K562 (cell line): ENCODE measurements at regions not wholly inside any gene's neighbourhood (a gene's known extent, or its start where the extent isn't known, plus 50 kb on each side); places are given as distances from the start of the nearest gene placed in this dataset.

Experiments used
- ATAC-seq: fragments of 200-7000 bp; cut with Tn5 transposase; 3 replicates; pipeline ENCODE4 v1.9.1; 2020; ENCODE audit warnings: moderate library complexity
- BruUV-seq: library from RNA; stranded (reverse); fragments of 400-500 nt; replicated peaks from 2 replicates; lab custom pipeline; 2021; lab: Mats Ljungman, UMichigan
- CTCF ChIA-PET: fragments of 300-600 bp; formaldehyde crosslinking; extraction: SDS; loops from one replicate; lab custom pipeline; 2021; ENCODE audit warnings: low intra/inter-chr PET ratio; lab: Yijun Ruan, JAX
- POLR2A ChIA-PET: fragments of 300-600, 350-650 bp; sonication (Branson Sonifier 250); formaldehyde crosslinking; extraction: SDS; loops from one replicate; lab custom pipeline; 2021; ENCODE audit warnings: antibody characterized with exemption, inconsistent platforms; lab: Yijun Ruan, JAX
- DNase-seq, 4 experiments: peaks; one replicate each; pipeline versions ENCODE4 v3.0.0 to v3.0.0-alpha.2; 2011 to 2018; ENCODE audit warnings: low spot score in 3 of 4, mixed read lengths in 3 of 4; ENCODE audit errors: extremely low read depth in 1 of 4
- FAIRE-seq: peaks from 2 replicates; lab custom pipeline; 2011; peaks lifted over from hg19 to GRCh38; lab: Jason Lieb, UNC
- H2AFZ ChIP-seq: 2 replicates; pipeline ENCODE4 v1.6.0; 2011; ENCODE audit warnings: low read depth, low read length, control low read depth, inconsistent platforms
- H3K27ac ChIP-seq: fragments of 200-600 bp; 3 replicates; pipeline ENCODE4 v1.8.0; 2011; ENCODE audit warnings: low read depth, mild to moderate bottlenecking, control low read depth, inconsistent platforms, low read length, moderate library complexity, mixed read lengths; ENCODE audit errors: extremely low read depth
- H3K27me3 ChIP-seq, 2 experiments: fragments of 300-600 bp in 1 of 2; 2 replicates in 1 of 2; 3 replicates in 1 of 2; pipeline versions ENCODE4 v1.6.0 to v1.8.0; 2011; ENCODE audit warnings: inconsistent platforms in 2 of 2, low read length in 2 of 2, mild to moderate bottlenecking in 1 of 2, mixed read lengths in 1 of 2, moderate library complexity in 1 of 2; ENCODE audit not compliant: control insufficient read depth in 2 of 2, insufficient read depth in 2 of 2
- H3K36me3 ChIP-seq: fragments of 300-600 bp; 3 replicates; pipeline ENCODE4 v1.8.0; 2011; ENCODE audit warnings: mild to moderate bottlenecking, low read length, inconsistent platforms; ENCODE audit not compliant: control insufficient read depth, insufficient read depth
- H3K4me1 ChIP-seq, 2 experiments: fragments of 200-600 bp in 1 of 2; replicated peaks in 1 of 2; 2 replicates in 1 of 2; 3 replicates in 1 of 2; pipeline versions ENCODE4 v1.5.1 to v1.8.0; 2011; ENCODE audit warnings: inconsistent platforms in 2 of 2, low read length in 2 of 2, mild to moderate bottlenecking in 1 of 2, mixed read lengths in 1 of 2, moderate library complexity in 1 of 2; ENCODE audit not compliant: control insufficient read depth in 2 of 2, insufficient read depth in 2 of 2
- H3K4me2 ChIP-seq: 2 replicates; pipeline ENCODE4 v1.6.1; 2011; ENCODE audit warnings: low read length, control low read depth, inconsistent platforms, mixed read lengths; ENCODE audit not compliant: insufficient read depth
- H3K4me3 ChIP-seq: fragments of 200-600 bp; sonication (generic), shearing (Covaris generic); 2 replicates; pipeline ENCODE4 v1.5.1; 2016; ENCODE audit warnings: control low read depth, inconsistent platforms
- H3K79me2 ChIP-seq: fragments of 200-600 bp; 3 replicates; pipeline ENCODE4 v1.8.0; 2011; ENCODE audit warnings: low read length, inconsistent platforms; ENCODE audit not compliant: control insufficient read depth, insufficient read depth
- H3K9ac ChIP-seq, 2 experiments: 2 replicates each; pipeline versions ENCODE4 v1.6.0 to v1.6.1; 2011; ENCODE audit warnings: low read depth in 2 of 2, low read length in 2 of 2, control low read depth in 1 of 2, inconsistent platforms in 1 of 2, mild to moderate bottlenecking in 1 of 2, mixed read lengths in 1 of 2; ENCODE audit not compliant: insufficient read depth in 1 of 2
- H3K9me1 ChIP-seq: one replicate; pipeline ENCODE4 v1.6.0; 2011; ENCODE audit warnings: inconsistent platforms, mild to moderate bottlenecking, low read length, moderate library complexity; ENCODE audit not compliant: control insufficient read depth, insufficient read depth
- H3K9me3 ChIP-seq: replicated peaks from 2 replicates; pipeline ENCODE4 v1.5.1; 2011; ENCODE audit warnings: low read depth, low read length, inconsistent platforms; ENCODE audit not compliant: control insufficient read depth, insufficient read depth
- H4K20me1 ChIP-seq: replicated peaks from 2 replicates; pipeline ENCODE4 v1.6.1; 2011; ENCODE audit warnings: low read length, inconsistent platforms, mixed read lengths; ENCODE audit not compliant: control insufficient read depth, insufficient read depth
- C11orf30 ChIP-seq: fragments of 450-650 bp; IDR thresholded peaks from 2 replicates; pipeline ENCODE4 v1.6.1; 2016; ENCODE audit warnings: low read depth, mild to moderate bottlenecking
- CREBBP ChIP-seq: IDR thresholded peaks from one replicate; pipeline ENCODE4 v1.6.1; 2012; ENCODE audit warnings: low read depth, mild to moderate bottlenecking, control low read depth, inconsistent platforms, low read length
- FOXA3 ChIP-seq, 2 experiments: fragments of 450-650 bp in 1 of 2; sonication (generic) in 1 of 2; formaldehyde crosslinking; IDR thresholded peaks in 1 of 2; conservative IDR thresholded peaks in 1 of 2; 2 replicates each; pipeline versions ENCODE4 v1.4.0 to v1.8.0; 2020 to 2022; ENCODE audit warnings: mild to moderate bottlenecking in 2 of 2, missing genetic modification reagents in 1 of 2
- KAT2B ChIP-seq: IDR thresholded peaks from one replicate; pipeline ENCODE4 v1.6.1; 2012; ENCODE audit warnings: low read depth, mild to moderate bottlenecking, control low read depth, inconsistent platforms, low read length, moderate library complexity
- MAFG ChIP-seq: fragments of 450-650 bp; conservative IDR thresholded peaks from 2 replicates; pipeline ENCODE4 v1.6.1; 2016; ENCODE audit warnings: missing genetic modification characterization, missing compliant biosample characterization
- POLR2G ChIP-seq: fragments of 200-400 bp; formaldehyde crosslinking; IDR thresholded peaks from 2 replicates; pipeline ENCODE4 v1.6.1; 2017; ENCODE audit warnings: low read depth, mild to moderate bottlenecking, antibody characterized with exemption, low read length, moderate library complexity
- TBL1XR1 ChIP-seq, 2 experiments: IDR thresholded peaks; 2 replicates each; pipeline ENCODE4 v1.6.1; 2012; ENCODE audit warnings: improper control_type of control experiment in 2 of 2, low read length in 2 of 2, mild to moderate bottlenecking in 1 of 2
- ZFP1 ChIP-seq: fragments of 450-650 bp; formaldehyde crosslinking; IDR thresholded peaks from 2 replicates; pipeline ENCODE4 v1.4.0; 2020; ENCODE audit warnings: mild to moderate bottlenecking, mixed read lengths
- ZNF316 ChIP-seq: fragments of 450-650 bp; IDR thresholded peaks from 2 replicates; pipeline ENCODE4 v1.6.1; 2016
- whole genome bisulfite sequencing: fragments of 100-300 bp; shearing (Covaris generic); methylation state at CpG from one replicate; pipeline ENCODE4 v1.1.6; 2016; ENCODE audit warnings: low coverage, mixed read lengths; ENCODE audit not compliant: insufficient coverage; ENCODE audit errors: missing lambda C conversion rate; 5-methylcytosine and 5-hydroxymethylcytosine counted together
- in situ Hi-C: fragments of 300-500 bp; cut with MboI; formaldehyde crosslinking; loops from 4 replicates; pipeline ENCODE4 v1.15.0; 2018; ENCODE audit warnings: inconsistent platforms, mixed read lengths
- intact Hi-C: fragments of 100-400 bp; cut with micrococcal nuclease; formaldehyde crosslinking; loops from 2 replicates; pipeline ENCODE4 v1.14.2; 2022
- TF ChIP-seq, protein P1 (sequence below): IDR thresholded peaks from 3 replicates; pipeline ENCODE4 v1.6.1; 2011; ENCODE audit warnings: borderline replicate concordance, mild to moderate bottlenecking; ENCODE audit not compliant: insufficient read length, insufficient read depth

DNA sequence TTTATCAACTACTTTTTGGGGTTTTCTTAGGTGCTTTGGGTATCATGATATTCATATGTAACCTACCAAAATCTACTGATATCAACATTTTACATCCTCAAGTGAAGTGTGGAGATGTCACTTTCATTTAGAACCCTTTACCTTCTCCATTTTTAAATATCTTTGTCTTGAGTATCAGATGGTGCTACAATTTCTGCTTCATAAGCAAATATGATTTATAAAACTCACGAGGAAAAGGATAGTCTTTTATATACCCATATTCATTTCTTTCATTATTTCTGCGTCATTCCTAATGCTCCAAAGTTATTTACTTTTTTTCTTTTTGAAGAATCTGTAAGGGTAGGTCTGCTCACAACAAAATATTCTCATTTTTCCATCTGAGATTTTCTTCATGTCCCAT, 991.7 kb downstream of the CDH11 start:
- TF ChIP-seq CREBBP (no peak), KAT2B (no peak), C11orf30 (peak; percentile 17; the same call in 1 of the 2 replicates), ZNF316 (peak; percentile 30; the same call in 1 of the 2 replicates), POLR2G (no peak), FOXA3 (CRISPR knock-in tag; conservative IDR thresholded peaks at IDR 0.05 in 1 of 2, IDR thresholded peaks at IDR 0.05 in 1 of 2) (no peak), MAFG (tag) (0 out of 2 replicates have a peak, but pooled peaks have one; percentile 11), TBL1XR1 (IDR thresholded peaks at IDR 0.05; ENCODE audit: low read length in 2 of 2) (no peak), ZFP1 (CRISPR knock-in tag) (no peak)
- TF ChIP-seq, protein P1, sequence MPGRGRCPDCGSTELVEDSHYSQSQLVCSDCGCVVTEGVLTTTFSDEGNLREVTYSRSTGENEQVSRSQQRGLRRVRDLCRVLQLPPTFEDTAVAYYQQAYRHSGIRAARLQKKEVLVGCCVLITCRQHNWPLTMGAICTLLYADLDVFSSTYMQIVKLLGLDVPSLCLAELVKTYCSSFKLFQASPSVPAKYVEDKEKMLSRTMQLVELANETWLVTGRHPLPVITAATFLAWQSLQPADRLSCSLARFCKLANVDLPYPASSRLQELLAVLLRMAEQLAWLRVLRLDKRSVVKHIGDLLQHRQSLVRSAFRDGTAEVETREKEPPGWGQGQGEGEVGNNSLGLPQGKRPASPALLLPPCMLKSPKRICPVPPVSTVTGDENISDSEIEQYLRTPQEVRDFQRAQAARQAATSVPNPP = no peak
- WGBS = 0% methylated on average over 2 of the region's 2 CpGs
- Histone ChIP-seq H3K4me2 (no peak overlapping the region), H2AFZ (no peak overlapping the region), H3K9me1 (no peaks in the 10 kb centered on the region), H3K4me3 (no peak overlapping the region), H4K20me1 (no peaks in the 10 kb centered on the region), H3K9me3 (no peaks in the 10 kb centered on the region), H3K79me2 (no peaks in the 10 kb centered on the region), H3K36me3 (no peaks in the 10 kb centered on the region), H3K27me3 (no peaks in the 10 kb centered on the region), H3K9ac (no peak overlapping the region), H3K27ac (no peak overlapping the region), H3K4me1 (no peaks in the 10 kb centered on the region)
- ChIA-PET CTCF (no interaction called here), POLR2A (no interaction called here)
- DNase-seq (no peak), ATAC-seq (no peak), FAIRE-seq (no peak)
- in situ Hi-C loops = no loop called here
- BruUV-seq = no TSS peak
- intact Hi-C loops = no loop called here
